CD4-positive, alpha-beta T cell (primary cell): ENCODE measurements at regions not wholly inside any gene's neighbourhood (a gene's known extent, or its start where the extent isn't known, plus 50 kb on each side); places are given as distances from the start of the nearest gene placed in this dataset.

Experiments
- ATAC-seq: fragments of 200-7000 bp; cut with Tn5 transposase; one replicate; pipeline ENCODE4 v1.10.0; 2022; ENCODE audit warnings: mild to moderate bottlenecking; ENCODE audit not compliant: poor library complexity
- CTCF ChIA-PET: fragments of 350-600 bp; sonication (Branson Sonifier 250); formaldehyde crosslinking; loops from one replicate; lab custom pipeline; 2021; ENCODE audit warnings: antibody characterized with exemption, inconsistent platforms; lab: Charles Lee
- POLR2A ChIA-PET: fragments of 350-600 bp; sonication (Branson Sonifier 250); formaldehyde crosslinking; loops from one replicate; lab custom pipeline; 2021; ENCODE audit warnings: antibody characterized with exemption, inconsistent platforms; lab: Charles Lee
- DNase-seq, 14 experiments: peaks; one replicate each; pipeline ENCODE4 v3.0.0-alpha.2; 2013 to 2020; ENCODE audit warnings: mixed read lengths in 2 of 14
- H3K27ac ChIP-seq, 2 donors: one replicate each; pipeline versions ENCODE4 v1.5.1 to v1.7.0; 2013; ENCODE audit warnings: low read length in 2 of 2, low read depth in 1 of 2, mild to moderate bottlenecking in 1 of 2
- H3K27me3 ChIP-seq, 2 experiments: 1 replicate in 1 of 2; 2 replicates in 1 of 2; pipeline versions ENCODE4 v1.6.1 to v1.7.0; 2013; ENCODE audit warnings: low read length in 2 of 2, control low read depth in 1 of 2, mild to moderate bottlenecking in 1 of 2, moderate library complexity in 1 of 2; ENCODE audit not compliant: insufficient read depth in 2 of 2, control insufficient read depth in 1 of 2
- H3K36me3 ChIP-seq: one replicate; pipeline ENCODE4 v1.6.1; 2013; ENCODE audit warnings: low read length, control low read depth; ENCODE audit not compliant: insufficient read depth
- H3K4me1 ChIP-seq: one replicate; pipeline ENCODE4 v1.6.1; 2013; ENCODE audit warnings: low read length, control low read depth; ENCODE audit not compliant: insufficient read depth
- H3K4me3 ChIP-seq: one replicate; pipeline ENCODE4 v1.5.1; 2013; ENCODE audit warnings: mild to moderate bottlenecking, low read length, moderate library complexity
- H3K9me3 ChIP-seq, 2 experiments: 1 replicate in 1 of 2; 2 replicates in 1 of 2; pipeline versions ENCODE4 v1.6.1 to v1.7.0; 2013; ENCODE audit warnings: low read length in 2 of 2, mild to moderate bottlenecking in 2 of 2, control low read depth in 1 of 2, moderate library complexity in 1 of 2; ENCODE audit not compliant: control insufficient read depth in 1 of 2, insufficient read depth in 1 of 2
- H3K27ac Mint-ChIP-seq: one replicate; pipeline ENCODE4 v1.8.0; 2020; ENCODE audit warnings: mixed read lengths
- H3K27me3 Mint-ChIP-seq: one replicate; pipeline ENCODE4 v1.8.0; 2021; ENCODE audit warnings: mixed read lengths
- H3K36me3 Mint-ChIP-seq: one replicate; pipeline ENCODE4 v1.8.0; 2021; ENCODE audit warnings: low read depth, mixed read lengths
- H3K4me1 Mint-ChIP-seq: one replicate; pipeline ENCODE4 v1.8.0; 2021; ENCODE audit warnings: low read depth, mixed read lengths
- H3K4me3 Mint-ChIP-seq: one replicate; pipeline ENCODE4 v1.8.0; 2020; ENCODE audit warnings: mild to moderate bottlenecking, mixed read lengths
- H3K9me3 Mint-ChIP-seq: one replicate; pipeline ENCODE4 v1.8.0; 2020; ENCODE audit warnings: mixed read lengths
- CTCF ChIP-seq: fragments of 200-600 bp; IDR thresholded peaks from one replicate; pipeline ENCODE4 v1.8.0; 2022; ENCODE audit warnings: antibody characterized with exemption, mild to moderate bottlenecking
- intact Hi-C, 2 experiments: fragments of 100-400 bp; cut with DNase I in 1 of 2; cut with micrococcal nuclease in 1 of 2; formaldehyde crosslinking; loops; one replicate each; pipeline versions ENCODE4 v1.15.1 to v1.9.0; 2023 to 2025; cut with DNase I, micrococcal nuclease

DNA sequence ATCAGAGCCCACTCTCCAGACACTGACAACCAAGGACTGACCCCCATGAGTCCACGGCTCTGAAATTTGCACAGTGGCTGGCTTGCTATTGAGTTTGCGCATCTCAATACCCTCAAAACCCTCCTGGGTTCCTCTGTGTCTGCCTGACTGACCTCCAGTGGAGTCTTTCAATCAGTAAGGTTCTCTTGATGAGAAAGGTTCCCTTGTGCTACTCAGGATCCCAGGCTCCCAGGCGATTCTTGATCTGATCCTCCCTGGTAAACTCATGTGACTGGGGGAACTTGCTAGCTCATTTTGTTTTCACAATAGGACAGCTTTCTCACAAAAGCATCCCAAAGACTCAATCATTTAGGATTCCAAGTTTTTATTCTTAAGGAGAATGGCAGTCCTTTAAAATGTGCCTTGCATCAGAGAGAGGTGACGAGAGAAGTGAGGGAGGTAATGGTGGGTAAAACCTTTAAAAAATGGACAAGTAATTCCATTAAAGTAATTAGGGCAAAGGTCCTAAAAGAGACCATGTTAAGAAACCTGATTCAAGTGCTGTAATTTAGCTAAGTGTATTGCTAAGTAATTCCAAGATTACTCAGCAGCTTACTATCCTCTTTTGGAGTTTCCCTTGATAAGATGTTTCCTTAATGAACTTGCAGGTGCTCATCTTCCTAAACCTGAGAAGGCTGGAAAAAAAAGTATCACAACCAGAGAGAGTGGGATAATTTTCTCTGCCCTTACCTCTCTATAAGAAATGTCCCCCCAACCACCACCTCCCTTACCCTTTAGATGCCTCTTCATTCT lies 304.7 kb upstream of the SGK1 start:
- no peaks in the 10 kb centered on the region for H3K36me3 ChIP-seq
- no peaks in the 10 kb centered on the region for H3K27me3 ChIP-seq
- H3K4me3 Mint-ChIP-seq: no peak overlapping the region
- DNase-seq (no peak), ATAC-seq (no peak)
- intact Hi-C loops: no loop called here
- H3K9me3 ChIP-seq: no peaks in the 10 kb centered on the region
- ChIA-PET CTCF (no interaction called here), POLR2A (no interaction called here)
- TF ChIP-seq CTCF: no peak
- H3K27ac ChIP-seq: no peak overlapping the region
- no peaks in the 10 kb centered on the region for H3K27me3 Mint-ChIP-seq
- H3K36me3 Mint-ChIP-seq: no peaks in the 10 kb centered on the region
- no peaks in the 10 kb centered on the region for H3K9me3 Mint-ChIP-seq
- no peak overlapping the region for H3K4me3 ChIP-seq
- H3K4me1 ChIP-seq: no peaks in the 10 kb centered on the region
- H3K4me1 Mint-ChIP-seq: no peaks in the 10 kb centered on the region
- no peak overlapping the region for H3K27ac Mint-ChIP-seq

DNA sequence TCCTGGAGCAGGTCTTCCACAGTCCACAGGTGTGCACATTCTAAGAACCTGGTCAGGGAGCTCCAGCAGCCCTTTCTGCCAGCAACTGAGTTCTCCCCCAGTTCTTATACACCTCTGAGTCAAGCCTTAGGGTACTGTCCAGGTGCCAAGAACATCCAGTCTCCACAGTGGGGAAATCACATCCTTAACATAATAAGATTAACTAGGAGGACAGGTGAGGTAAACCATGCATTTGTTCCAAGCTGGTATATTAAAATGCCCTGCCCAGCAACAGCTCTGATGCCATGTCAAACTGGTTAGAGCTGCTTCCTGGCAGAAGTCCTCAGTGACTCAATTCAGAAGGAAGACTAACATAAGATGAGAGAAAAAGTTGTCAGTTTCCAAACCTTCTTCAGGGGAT lies 303.9 kb upstream of the SGK1 start:
- Histone ChIP-seq H3K27ac (no peak overlapping the region), H3K27me3 (no peaks in the 10 kb centered on the region), H3K36me3 (no peaks in the 10 kb centered on the region), H3K4me1 (no peaks in the 10 kb centered on the region), H3K4me3 (no peak overlapping the region), H3K9me3 (no peaks in the 10 kb centered on the region)
- intact Hi-C loops: no loop called here
- Mint-ChIP-seq H3K4me1 (no peaks in the 10 kb centered on the region), H3K27me3 (no peaks in the 10 kb centered on the region), H3K4me3 (no peak overlapping the region), H3K27ac (no peak overlapping the region), H3K36me3 (no peaks in the 10 kb centered on the region), H3K9me3 (no peaks in the 10 kb centered on the region)
- ATAC-seq: no peak
- no peak for TF ChIP-seq CTCF
- ChIA-PET CTCF (no interaction called here), POLR2A (no interaction called here)
- DNase-seq: no peak

GRCh38 chr6:134619789-134620188 lies 301.9 kb upstream of the SGK1 start:
- CTCF ChIA-PET: no interaction called here
- intact Hi-C loops: no loop called here
- Mint-ChIP-seq H3K27ac (no peak overlapping the region), H3K9me3 (no peaks in the 10 kb centered on the region), H3K27me3 (no peaks in the 10 kb centered on the region), H3K4me1 (no peaks in the 10 kb centered on the region), H3K4me3 (no peak overlapping the region), H3K36me3 (no peaks in the 10 kb centered on the region)
- H3K27ac ChIP-seq: no peak overlapping the region
- no peaks in the 10 kb centered on the region for H3K4me1 ChIP-seq
- ATAC-seq (no peak), DNase-seq (no peak)
- H3K36me3 ChIP-seq: no peaks in the 10 kb centered on the region
- TF ChIP-seq CTCF: no peak
- H3K4me3 ChIP-seq: no peak overlapping the region
- POLR2A ChIA-PET: no interaction called here
- H3K27me3 ChIP-seq: no peaks in the 10 kb centered on the region
- H3K9me3 ChIP-seq: no peaks in the 10 kb centered on the region
